ENCODE measurements at regions not wholly inside any gene's neighbourhood (a gene's known extent, or its start where the extent isn't known, plus 50 kb on each side); places are given as distances from the start of the nearest gene placed in this dataset.

DNA sequence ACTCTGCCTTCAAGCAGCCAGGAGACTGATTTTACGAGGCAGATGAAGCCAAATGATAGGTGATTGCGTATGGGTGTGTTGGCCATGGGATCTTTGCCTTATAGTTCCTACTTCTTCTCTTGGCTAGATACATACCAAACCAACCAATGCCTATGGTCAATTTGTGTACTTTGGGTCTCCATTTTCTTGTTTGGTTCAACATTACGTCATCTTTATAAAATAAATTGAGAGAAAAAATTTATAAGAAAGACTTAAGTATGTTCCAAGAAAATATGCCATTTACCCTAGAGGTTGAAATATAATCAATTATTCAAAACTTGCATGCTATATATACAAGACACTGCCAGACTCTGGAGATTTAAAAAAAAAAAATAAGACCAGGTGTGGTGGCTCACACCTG is 150.9 kb downstream of the SP3 start:
- Histone ChIP-seq H3K36me3 (no peaks in the 10 kb centered on the region), H3K4me3 (no peak overlapping the region), H3K27ac (no peak overlapping the region), H3K27me3 (peaks cover 0 to 9% (median 0%) of the 10 kb centered on the region in 7 donors), H3K9me3 (no peaks in the 10 kb centered on the region), H3K4me1 (no peaks in the 10 kb centered on the region)
- TF ChIP-seq CTCF (IDR thresholded peaks at IDR 0.05) = no peak
- ATAC-seq (no peak), DNase-seq (no peak)
- 86 to 90% methylated on average over 3 of the region's 3 CpGs for WGBS, 2 donors
- intact Hi-C loops (cut with DNase I) = no loop called here

DNA sequence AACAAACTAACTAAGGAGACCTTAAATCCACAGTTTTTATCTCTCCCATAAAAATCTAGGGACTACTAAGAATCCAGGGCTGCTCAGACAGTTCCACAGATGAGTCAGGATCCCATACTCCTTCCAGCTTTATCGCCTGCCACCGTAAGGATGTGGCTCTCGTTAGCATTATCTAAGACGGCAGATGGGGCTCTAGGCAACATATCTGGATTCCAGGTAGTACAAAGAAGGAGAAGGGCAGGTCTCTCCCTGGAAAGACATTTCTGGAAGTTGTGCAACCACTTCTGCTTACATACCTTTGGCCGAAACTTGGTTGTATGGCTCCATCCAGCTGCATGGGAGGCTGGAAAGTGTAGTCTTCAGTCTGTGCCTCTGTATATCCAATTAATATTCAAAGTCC is 149.4 kb downstream of the SP3 start:
- H3K27me3 ChIP-seq = peaks cover 0 to 10% (median 0%) of the 10 kb centered on the region in 7 donors
- no peak for DNase-seq
- no peak for TF ChIP-seq CTCF (IDR thresholded peaks at IDR 0.05)
- H3K36me3 ChIP-seq = no peaks in the 10 kb centered on the region
- no peak overlapping the region for H3K27ac ChIP-seq
- no peaks in the 10 kb centered on the region for H3K4me1 ChIP-seq
- no peak for ATAC-seq
- no peak overlapping the region for H3K4me3 ChIP-seq
- intact Hi-C loops (cut with DNase I) = no loop called here
- H3K9me3 ChIP-seq = no peaks in the 10 kb centered on the region
- WGBS, 2 donors = 77 to 78% methylated on average over 5 of the region's 5 CpGs

DNA sequence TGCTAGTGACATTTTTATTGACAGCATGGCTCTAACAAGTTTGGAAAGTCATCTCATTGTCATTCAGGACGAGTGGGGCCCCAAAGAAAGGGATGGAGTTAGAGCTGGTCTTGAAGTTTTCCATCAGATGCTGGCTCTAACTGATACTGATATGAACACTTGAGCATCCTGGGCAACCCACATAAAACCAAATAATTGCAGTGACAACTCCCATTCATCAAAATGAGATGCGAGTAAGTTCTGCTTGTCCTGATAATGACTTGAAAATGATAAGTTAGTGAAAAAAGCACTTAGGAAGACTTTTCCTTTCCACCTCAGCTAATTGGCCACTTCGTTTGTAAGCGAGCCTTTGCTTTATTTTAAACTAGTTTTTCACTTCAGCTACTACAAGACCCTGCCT is 147.6 kb downstream of the SP3 start:
- 85 to 90% methylated on average over 4 of the region's 4 CpGs for WGBS, 2 donors
- TF ChIP-seq CTCF (IDR thresholded peaks at IDR 0.05) = no peak
- peaks cover 0 to 10% (median 7%) of the 10 kb centered on the region in 7 donors for H3K27me3 ChIP-seq
- H3K36me3 ChIP-seq = no peaks in the 10 kb centered on the region
- H3K4me1 ChIP-seq = no peaks in the 10 kb centered on the region
- intact Hi-C loops (cut with DNase I) = no loop called here
- ATAC-seq (no peak), DNase-seq (no peak)
- H3K27ac ChIP-seq = no peak overlapping the region
- H3K9me3 ChIP-seq = no peaks in the 10 kb centered on the region
- H3K4me3 ChIP-seq = no peak overlapping the region

DNA sequence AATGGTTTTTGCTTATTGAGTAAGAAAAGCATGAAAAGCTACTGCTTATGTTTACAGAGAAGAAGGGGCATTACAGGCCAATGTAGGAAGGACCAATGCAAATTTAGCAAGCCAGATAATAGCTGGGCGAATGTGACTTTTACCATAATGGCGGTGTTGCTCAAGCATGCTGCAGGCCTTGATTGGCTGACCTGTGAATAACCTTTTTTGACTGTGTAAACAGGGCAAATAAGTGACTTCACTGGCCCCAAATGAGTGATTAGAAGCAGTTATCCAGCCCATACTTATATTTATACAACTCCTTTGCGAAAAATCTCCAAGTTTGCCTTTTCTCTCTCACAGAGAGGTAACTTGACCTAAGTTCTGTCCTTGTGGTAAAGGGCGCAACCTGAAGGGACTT is 146.9 kb downstream of the SP3 start:
- H3K27ac ChIP-seq = no peak overlapping the region
- WGBS, 2 donors = 91 to 97% methylated on average over 4 of the region's 4 CpGs
- DNase-seq = no peak
- H3K4me3 ChIP-seq = no peak overlapping the region
- TF ChIP-seq CTCF (IDR thresholded peaks at IDR 0.05) = no peak
- intact Hi-C loops (cut with DNase I) = no loop called here
- H3K27me3 ChIP-seq = peaks cover 0 to 10% (median 7%) of the 10 kb centered on the region in 7 donors
- ATAC-seq = no peak
- H3K9me3 ChIP-seq = no peaks in the 10 kb centered on the region
- H3K36me3 ChIP-seq = no peaks in the 10 kb centered on the region
- no peaks in the 10 kb centered on the region for H3K4me1 ChIP-seq

DNA sequence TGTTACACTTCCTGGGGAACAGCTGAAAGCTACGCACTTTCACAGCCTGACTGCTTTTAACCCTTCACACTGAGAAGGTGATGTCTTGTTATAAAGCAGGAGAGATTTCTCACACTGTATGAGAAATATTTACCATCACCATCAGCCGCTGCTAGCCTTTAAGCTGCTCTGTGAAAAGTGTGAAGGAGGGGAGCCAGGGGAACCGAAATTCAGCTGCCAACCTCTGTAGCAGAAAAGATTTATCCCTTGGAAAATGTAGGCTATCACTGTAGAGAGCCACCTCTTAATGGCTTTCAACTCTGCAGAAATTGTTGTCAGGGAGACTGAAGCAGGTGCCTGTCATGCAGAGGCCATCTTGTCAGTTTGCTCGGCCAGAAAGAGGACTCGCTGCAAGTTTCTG is 145.3 kb downstream of the SP3 start:
- TF ChIP-seq CTCF (IDR thresholded peaks at IDR 0.05) = no peak
- no peaks in the 10 kb centered on the region for H3K4me1 ChIP-seq
- 77 to 78% methylated on average over 5 of the region's 5 CpGs for WGBS, 2 donors
- peaks cover 0 to 8% (median 6%) of the 10 kb centered on the region in 7 donors for H3K27me3 ChIP-seq
- ATAC-seq (no peak), DNase-seq (no peak)
- H3K9me3 ChIP-seq = no peaks in the 10 kb centered on the region
- intact Hi-C loops (cut with DNase I) = no loop called here
- no peak overlapping the region for H3K4me3 ChIP-seq
- no peak overlapping the region for H3K27ac ChIP-seq
- no peaks in the 10 kb centered on the region for H3K36me3 ChIP-seq

All from heart right ventricle (tissue), 16 donors.